ENCODE measurements at regions not wholly inside any gene's neighbourhood (a gene's known extent, or its start where the extent isn't known, plus 50 kb on each side); places are given as distances from the start of the nearest gene placed in this dataset.

DNA sequence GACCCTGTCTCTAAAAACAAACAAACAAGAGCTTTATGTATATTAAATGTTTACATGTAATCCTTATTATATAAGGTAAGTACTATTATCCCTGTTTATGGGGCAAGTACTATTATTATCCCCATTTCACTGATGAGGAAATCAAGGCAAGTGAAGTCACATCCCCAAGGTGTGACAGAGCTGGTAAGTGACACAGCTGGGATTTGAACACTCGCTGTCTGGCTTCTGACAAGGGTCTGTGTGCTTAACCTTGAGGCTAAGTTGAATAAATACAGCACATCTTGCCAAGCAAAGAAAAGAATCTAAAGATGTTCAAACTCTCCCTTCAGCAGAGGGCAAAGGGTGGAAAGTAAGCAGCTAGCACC is 167.9 kb upstream of the IRF2BP2 start:
- TF ChIP-seq, protein P1, sequence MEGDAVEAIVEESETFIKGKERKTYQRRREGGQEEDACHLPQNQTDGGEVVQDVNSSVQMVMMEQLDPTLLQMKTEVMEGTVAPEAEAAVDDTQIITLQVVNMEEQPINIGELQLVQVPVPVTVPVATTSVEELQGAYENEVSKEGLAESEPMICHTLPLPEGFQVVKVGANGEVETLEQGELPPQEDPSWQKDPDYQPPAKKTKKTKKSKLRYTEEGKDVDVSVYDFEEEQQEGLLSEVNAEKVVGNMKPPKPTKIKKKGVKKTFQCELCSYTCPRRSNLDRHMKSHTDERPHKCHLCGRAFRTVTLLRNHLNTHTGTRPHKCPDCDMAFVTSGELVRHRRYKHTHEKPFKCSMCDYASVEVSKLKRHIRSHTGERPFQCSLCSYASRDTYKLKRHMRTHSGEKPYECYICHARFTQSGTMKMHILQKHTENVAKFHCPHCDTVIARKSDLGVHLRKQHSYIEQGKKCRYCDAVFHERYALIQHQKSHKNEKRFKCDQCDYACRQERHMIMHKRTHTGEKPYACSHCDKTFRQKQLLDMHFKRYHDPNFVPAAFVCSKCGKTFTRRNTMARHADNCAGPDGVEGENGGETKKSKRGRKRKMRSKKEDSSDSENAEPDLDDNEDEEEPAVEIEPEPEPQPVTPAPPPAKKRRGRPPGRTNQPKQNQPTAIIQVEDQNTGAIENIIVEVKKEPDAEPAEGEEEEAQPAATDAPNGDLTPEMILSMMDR (IDR thresholded peaks at IDR 0.05), result no peak
- no peak for TF ChIP-seq POLR2A (IDR thresholded peaks at IDR 0.05)
